ENCODE measurements at regions not wholly inside any gene's neighbourhood (a gene's known extent, or its start where the extent isn't known, plus 50 kb on each side); places are given as distances from the start of the nearest gene placed in this dataset.

GRCh38 chr12:125487336-125487735 is 422.1 kb downstream of the AACS start:
- H3K9ac ChIP-seq (replicated peaks; ENCODE audit: extremely low read depth, insufficient read depth, low read length): no peak overlapping the region
- CTCF ChIA-PET: no interaction called here
- no peaks in the 10 kb centered on the region for H3K27me3 ChIP-seq (ENCODE audit: control insufficient read depth in 2 of 2, insufficient read depth in 2 of 2, low read length in 2 of 2)
- POLR2A ChIA-PET: no interaction called here
- H3K36me3 ChIP-seq (ENCODE audit: control insufficient read depth in 2 of 2, extremely low read depth in 1 of 2, insufficient read depth in 2 of 2, low read length in 2 of 2): no peaks in the 10 kb centered on the region
- no peak for TF ChIP-seq POLR2AphosphoS5 (IDR thresholded peaks at IDR 0.05; ENCODE audit: insufficient read depth, low read depth, low read length)
- TF ChIP-seq POLR2A (IDR thresholded peaks at IDR 0.05; ENCODE audit: low read depth, low read length): no peak
- no peak for TF ChIP-seq CTCF (IDR thresholded peaks at IDR 0.05; ENCODE audit: extremely low read depth in 1 of 2, insufficient read depth in 1 of 2, low read depth in 1 of 2, low read length in 2 of 2)
- TF ChIP-seq FOS (IDR thresholded peaks at IDR 0.05; ENCODE audit: borderline replicate concordance, insufficient read depth, low read length): no peak
- no peak for TF ChIP-seq JUN (IDR thresholded peaks at IDR 0.05; ENCODE audit: borderline replicate concordance, insufficient read depth, insufficient read length, low read depth)
- TF ChIP-seq GATA2 (IDR thresholded peaks at IDR 0.05; ENCODE audit: insufficient read depth, insufficient read length, low read depth, low read length): no peak
- no peak for TF ChIP-seq MYC (IDR thresholded peaks at IDR 0.05; ENCODE audit: low read depth, low read length)
- no peak for TF ChIP-seq EZH2 (IDR thresholded peaks at IDR 0.05; ENCODE audit: borderline replicate concordance, low read depth, low read length, severe bottlenecking)
- H3K9me1 ChIP-seq (replicated peaks; ENCODE audit: control insufficient read depth, extremely low read depth, insufficient read depth, low read length): no peaks in the 10 kb centered on the region
- intact Hi-C loops (cut with micrococcal nuclease): no loop called here
- BruUV-seq (replicated peaks): no TSS peak
- DNase-seq (ENCODE audit: low read depth, low spot score): no peak
- H4K20me1 ChIP-seq (replicated peaks; ENCODE audit: control insufficient read depth, extremely low read depth, insufficient read depth, low read length): no peaks in the 10 kb centered on the region
- dilution Hi-C loops (cut with MboI; ENCODE audit: extremely low pct_ligation_motif_present, low sequenced_read_pairs): no loop called here
- FAIRE-seq: no peak
- no peaks in the 10 kb centered on the region for H3K79me2 ChIP-seq (ENCODE audit: control insufficient read depth, insufficient read depth, low read length)
- no peak overlapping the region for H3K4me2 ChIP-seq (ENCODE audit: insufficient read depth, low read length)
- no peaks in the 10 kb centered on the region for H3K4me1 ChIP-seq (ENCODE audit: control insufficient read depth, extremely low read depth, insufficient read depth, low read length)
- no peak overlapping the region for H2AFZ ChIP-seq (ENCODE audit: low read depth, low read length)
- peaks cover 4% of the 10 kb centered on the region for H3K9me3 ChIP-seq (replicated peaks; ENCODE audit: control insufficient read depth, insufficient read depth, low read length)
- no peak overlapping the region for H3K27ac ChIP-seq (ENCODE audit: insufficient read depth, low read depth, low read length)
- no peak overlapping the region for H3K4me3 ChIP-seq (replicated peaks in 1 of 3; ENCODE audit: insufficient read depth in 1 of 3, low read depth in 1 of 3, low read length in 3 of 3)

All from endothelial cell of umbilical vein (primary cell).